ENCODE measurements at regions not wholly inside any gene's neighbourhood (a gene's known extent, or its start where the extent isn't known, plus 50 kb on each side); places are given as distances from the start of the nearest gene placed in this dataset.
"Not testable (repeated sequence)": the region's sequence is repeated elsewhere in the genome, so short reads cannot be mapped to it uniquely, and the experiment has no call there.

- no peak for DNase-seq
Observed at GRCh38 chr16:66204756-66205155, 161.7 kb upstream of the CDH5 start.

- DNase-seq = no peak
Observed at GRCh38 chr16:66203476-66203875, 163.0 kb upstream of the CDH5 start.

- no peak for DNase-seq
Observed at GRCh38 chr16:66199189-66199588, 167.3 kb upstream of the CDH5 start.

GRCh38 chr16:66198641-66199040, 167.8 kb upstream of the CDH5 start:
- no peak for DNase-seq

GRCh38 chr16:66197668-66198278, 168.7 kb upstream of the CDH5 start:
- no peak for DNase-seq

GRCh38 chr16:66196770-66197169, 169.7 kb upstream of the CDH5 start:
- no peak for DNase-seq

- DNase-seq = no peak
Observed at GRCh38 chr16:66194866-66195265, 171.6 kb upstream of the CDH5 start.

GRCh38 chr16:66193543-66194229, 172.8 kb upstream of the CDH5 start:
- DNase-seq = no peak

GRCh38 chr16:66190411-66190810, 176.1 kb upstream of the CDH5 start:
- DNase-seq = no peak

GRCh38 chr16:66189951-66190350, 176.5 kb upstream of the CDH5 start:
- DNase-seq = no peak

- no peak for DNase-seq
Observed at GRCh38 chr16:66188917-66189725, 177.4 kb upstream of the CDH5 start.

GRCh38 chr16:66186251-66186785, 180.2 kb upstream of the CDH5 start:
- DNase-seq = no peak

GRCh38 chr16:66182592-66182991, 183.9 kb upstream of the CDH5 start:
- DNase-seq = no peak

- no peak for DNase-seq
Observed at GRCh38 chr16:66176731-66177130, 189.8 kb upstream of the CDH5 start.

- DNase-seq = no peak
Observed at GRCh38 chr16:66176111-66176510, 190.4 kb upstream of the CDH5 start.

GRCh38 chr16:66175636-66176035, 190.9 kb upstream of the CDH5 start:
- DNase-seq = no peak

GRCh38 chr16:66175058-66175457, 191.4 kb upstream of the CDH5 start:
- no peak for DNase-seq

GRCh38 chr16:66173796-66174195, 192.7 kb upstream of the CDH5 start:
- not testable (repeated sequence) for DNase-seq

GRCh38 chr16:66173181-66173580, 193.3 kb upstream of the CDH5 start:
- not testable (repeated sequence) for DNase-seq

- DNase-seq = no peak
Observed at GRCh38 chr16:66172463-66172862, 194.0 kb upstream of the CDH5 start.

GRCh38 chr16:66171578-66171977, 194.9 kb upstream of the CDH5 start:
- no peak for DNase-seq

- DNase-seq = no peak
Observed at GRCh38 chr16:66170989-66171388, 195.5 kb upstream of the CDH5 start.

GRCh38 chr16:66169817-66170216, 196.7 kb upstream of the CDH5 start:
- DNase-seq = no peak

GRCh38 chr16:66168777-66169176, 197.7 kb upstream of the CDH5 start:
- DNase-seq = no peak
